Keratinocyte (primary cell): ENCODE measurements at regions not wholly inside any gene's neighbourhood (a gene's known extent, or its start where the extent isn't known, plus 50 kb on each side); places are given as distances from the start of the nearest gene placed in this dataset.

Source experiments
- DNase-seq: peaks from one replicate; pipeline ENCODE4 v3.0.0-alpha.2; 2011; ENCODE audit warnings: low read depth, missing footprints, low spot score
- FAIRE-seq: peaks from 2 replicates; lab custom pipeline; 2011; peaks lifted over from hg19 to GRCh38; lab: Jason Lieb, UNC
- H2AFZ ChIP-seq: 2 replicates; pipeline ENCODE4 v1.6.0; 2012; ENCODE audit warnings: low read length, control low read depth, inconsistent platforms; ENCODE audit not compliant: control insufficient read depth
- H3K27ac ChIP-seq: 2 replicates; pipeline ENCODE4 v1.5.1; 2011; ENCODE audit warnings: low read length; ENCODE audit not compliant: control insufficient read depth, insufficient read depth
- H3K27me3 ChIP-seq: 3 replicates; pipeline ENCODE4 v1.6.0; 2011; ENCODE audit warnings: low read length; ENCODE audit not compliant: control insufficient read depth, insufficient read depth; ENCODE audit errors: extremely low read depth
- H3K36me3 ChIP-seq, 2 experiments: 2 replicates in 1 of 2; 3 replicates in 1 of 2; pipeline ENCODE4 v1.5.1; 2011; ENCODE audit warnings: low read length in 2 of 2, mild to moderate bottlenecking in 1 of 2; ENCODE audit not compliant: control insufficient read depth in 2 of 2, insufficient read depth in 2 of 2; ENCODE audit errors: extremely low read depth in 1 of 2
- H3K4me1 ChIP-seq: 3 replicates; pipeline ENCODE4 v1.5.1; 2011; ENCODE audit warnings: low read length; ENCODE audit not compliant: control insufficient read depth, insufficient read depth; ENCODE audit errors: extremely low read depth
- H3K4me2 ChIP-seq: 3 replicates; pipeline ENCODE4 v1.6.0; 2011; ENCODE audit warnings: low read depth, low read length; ENCODE audit not compliant: control insufficient read depth, insufficient read depth; ENCODE audit errors: extremely low read depth
- H3K4me3 ChIP-seq, 3 experiments: fragments of 200-600 bp in 1 of 3; sonication (generic) in 1 of 3; 2 replicates in 2 of 3; 3 replicates in 1 of 3; pipeline ENCODE4 v1.5.1; 2011 to 2016; ENCODE audit warnings: low read length in 3 of 3, mild to moderate bottlenecking in 3 of 3, control low read depth in 2 of 3, inconsistent platforms in 1 of 3, low read depth in 1 of 3, mixed read lengths in 1 of 3, mixed run types in 1 of 3, moderate library complexity in 1 of 3; ENCODE audit not compliant: control insufficient read depth in 2 of 3, insufficient read depth in 2 of 3; ENCODE audit errors: extremely low read depth in 1 of 3
- H3K79me2 ChIP-seq: 2 replicates; pipeline ENCODE4 v1.6.0; 2012; ENCODE audit warnings: low read length; ENCODE audit not compliant: control insufficient read depth, insufficient read depth
- H3K9ac ChIP-seq: 3 replicates; pipeline ENCODE4 v1.6.0; 2011; ENCODE audit warnings: low read length; ENCODE audit not compliant: control insufficient read depth, insufficient read depth; ENCODE audit errors: extremely low read depth
- H3K9me1 ChIP-seq: 3 replicates; pipeline ENCODE4 v1.6.0; 2011; ENCODE audit warnings: low read length; ENCODE audit not compliant: control insufficient read depth, insufficient read depth; ENCODE audit errors: extremely low read depth
- H3K9me3 ChIP-seq: 2 replicates; pipeline ENCODE4 v1.5.1; 2012; ENCODE audit warnings: low read depth, low read length; ENCODE audit not compliant: control insufficient read depth
- H4K20me1 ChIP-seq: 3 replicates; pipeline ENCODE4 v1.6.0; 2011; ENCODE audit warnings: low read length; ENCODE audit not compliant: control insufficient read depth, insufficient read depth; ENCODE audit errors: extremely low read depth
- EZH2 ChIP-seq: IDR thresholded peaks from one replicate; pipeline ENCODE4 v1.6.1; 2012; ENCODE audit warnings: inconsistent platforms, mild to moderate bottlenecking, low read length, moderate library complexity
- dilution Hi-C: fragments of 300-500 bp; cut with MboI; formaldehyde crosslinking; loops from one replicate; pipeline ENCODE4 v1.7.0; 2020; ENCODE audit warnings: low sequenced_read_pairs; ENCODE audit not compliant: extremely low pct_ligation_motif_present
- TF ChIP-seq, protein P1 (sequence below), 3 experiments: IDR thresholded peaks in 1 of 3; conservative IDR thresholded peaks in 1 of 3; optimal IDR thresholded peaks in 1 of 3; 2 replicates in 2 of 3; 3 replicates in 1 of 3; pipeline versions ENCODE3 to v1.5.1; 2011; ENCODE audit warnings: low read length in 3 of 3, mild to moderate bottlenecking in 3 of 3, moderate library complexity in 2 of 3, control low read depth in 1 of 3, inconsistent platforms in 1 of 3; ENCODE audit not compliant: insufficient read depth in 2 of 3; ENCODE audit errors: extremely low read depth in 1 of 3

DNA sequence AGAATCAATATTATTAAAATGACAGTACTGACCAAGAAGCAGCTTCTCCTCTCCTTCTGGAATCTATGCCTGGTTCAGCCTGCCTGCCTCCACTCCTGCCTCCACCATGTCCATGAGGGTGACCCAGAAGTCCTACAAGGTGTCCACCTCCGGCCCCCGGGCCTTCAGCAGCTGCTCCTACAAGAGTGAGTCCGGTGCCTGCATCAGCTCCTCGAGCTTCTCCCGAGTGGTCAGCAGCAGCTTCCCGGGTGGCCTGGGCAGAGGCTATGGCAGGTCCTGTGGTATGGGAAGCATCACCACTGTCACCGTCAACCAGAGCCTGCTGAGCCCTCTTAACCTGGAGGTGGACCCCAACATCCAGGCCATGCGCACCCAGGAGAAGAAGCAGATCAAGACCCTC is 822.4 kb upstream of the NEGR1 start:
- Histone ChIP-seq H3K4me2 (no peak overlapping the region), H2AFZ (no peak overlapping the region), H3K9me3 (peaks cover 1% of the 10 kb centered on the region), H3K4me3 (no peak overlapping the region), H3K9ac (no peak overlapping the region), H3K4me1 (no peaks in the 10 kb centered on the region), H3K27me3 (no peaks in the 10 kb centered on the region), H4K20me1 (no peaks in the 10 kb centered on the region), H3K9me1 (no peaks in the 10 kb centered on the region), H3K79me2 (no peaks in the 10 kb centered on the region), H3K27ac (no peak overlapping the region), H3K36me3 (no peaks in the 10 kb centered on the region)
- FAIRE-seq = no peak
- no peak for DNase-seq
- dilution Hi-C loops = no loop called here
- TF ChIP-seq, protein P1, sequence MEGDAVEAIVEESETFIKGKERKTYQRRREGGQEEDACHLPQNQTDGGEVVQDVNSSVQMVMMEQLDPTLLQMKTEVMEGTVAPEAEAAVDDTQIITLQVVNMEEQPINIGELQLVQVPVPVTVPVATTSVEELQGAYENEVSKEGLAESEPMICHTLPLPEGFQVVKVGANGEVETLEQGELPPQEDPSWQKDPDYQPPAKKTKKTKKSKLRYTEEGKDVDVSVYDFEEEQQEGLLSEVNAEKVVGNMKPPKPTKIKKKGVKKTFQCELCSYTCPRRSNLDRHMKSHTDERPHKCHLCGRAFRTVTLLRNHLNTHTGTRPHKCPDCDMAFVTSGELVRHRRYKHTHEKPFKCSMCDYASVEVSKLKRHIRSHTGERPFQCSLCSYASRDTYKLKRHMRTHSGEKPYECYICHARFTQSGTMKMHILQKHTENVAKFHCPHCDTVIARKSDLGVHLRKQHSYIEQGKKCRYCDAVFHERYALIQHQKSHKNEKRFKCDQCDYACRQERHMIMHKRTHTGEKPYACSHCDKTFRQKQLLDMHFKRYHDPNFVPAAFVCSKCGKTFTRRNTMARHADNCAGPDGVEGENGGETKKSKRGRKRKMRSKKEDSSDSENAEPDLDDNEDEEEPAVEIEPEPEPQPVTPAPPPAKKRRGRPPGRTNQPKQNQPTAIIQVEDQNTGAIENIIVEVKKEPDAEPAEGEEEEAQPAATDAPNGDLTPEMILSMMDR (optimal IDR thresholded peaks at IDR 0.05 in 1 of 3, IDR thresholded peaks at IDR 0.05 in 1 of 3, conservative IDR thresholded peaks at IDR 0.05 in 1 of 3; ENCODE audit: extremely low read depth in 1 of 3, insufficient read depth in 2 of 3, low read length in 3 of 3) = no peak
- no peak for TF ChIP-seq EZH2

DNA sequence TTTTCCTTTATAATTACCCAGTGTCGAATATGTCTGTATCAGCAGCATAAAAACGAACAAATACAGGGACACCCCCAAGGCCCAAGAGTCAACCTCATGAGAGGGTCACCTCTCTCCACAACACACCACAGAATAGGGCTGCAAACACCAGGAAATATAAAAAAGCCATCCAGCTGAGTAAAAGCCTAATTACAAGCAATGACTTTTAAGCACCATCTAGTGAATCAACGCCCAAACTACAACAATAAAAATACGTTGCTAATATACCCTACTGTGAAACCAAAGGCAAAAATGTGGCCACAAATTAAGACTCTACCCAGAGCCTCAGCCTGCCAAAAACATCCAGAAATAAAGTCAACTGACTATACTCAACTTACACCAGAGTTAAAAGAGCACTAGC is 817.9 kb upstream of the NEGR1 start:
- H3K79me2 ChIP-seq = no peaks in the 10 kb centered on the region
- no peaks in the 10 kb centered on the region for H3K9me1 ChIP-seq
- no peak overlapping the region for H3K27ac ChIP-seq
- H2AFZ ChIP-seq = no peak overlapping the region
- dilution Hi-C loops = no loop called here
- TF ChIP-seq EZH2 = no peak
- TF ChIP-seq, protein P1 (optimal IDR thresholded peaks at IDR 0.05 in 1 of 3, IDR thresholded peaks at IDR 0.05 in 1 of 3, conservative IDR thresholded peaks at IDR 0.05 in 1 of 3; ENCODE audit: extremely low read depth in 1 of 3, insufficient read depth in 2 of 3, low read length in 3 of 3) = no peak
- H3K4me2 ChIP-seq = no peak overlapping the region
- H3K4me1 ChIP-seq = no peaks in the 10 kb centered on the region
- H3K4me3 ChIP-seq = no peak overlapping the region
- no peak for FAIRE-seq
- no peaks in the 10 kb centered on the region for H4K20me1 ChIP-seq
- no peak overlapping the region for H3K9ac ChIP-seq
- H3K27me3 ChIP-seq = no peaks in the 10 kb centered on the region
- peaks cover under 1% of the 10 kb centered on the region for H3K9me3 ChIP-seq
- DNase-seq = no peak
- H3K36me3 ChIP-seq = no peaks in the 10 kb centered on the region
